ENCODE measurements at regions not wholly inside any gene's neighbourhood (a gene's known extent, or its start where the extent isn't known, plus 50 kb on each side); places are given as distances from the start of the nearest gene placed in this dataset.

DNA sequence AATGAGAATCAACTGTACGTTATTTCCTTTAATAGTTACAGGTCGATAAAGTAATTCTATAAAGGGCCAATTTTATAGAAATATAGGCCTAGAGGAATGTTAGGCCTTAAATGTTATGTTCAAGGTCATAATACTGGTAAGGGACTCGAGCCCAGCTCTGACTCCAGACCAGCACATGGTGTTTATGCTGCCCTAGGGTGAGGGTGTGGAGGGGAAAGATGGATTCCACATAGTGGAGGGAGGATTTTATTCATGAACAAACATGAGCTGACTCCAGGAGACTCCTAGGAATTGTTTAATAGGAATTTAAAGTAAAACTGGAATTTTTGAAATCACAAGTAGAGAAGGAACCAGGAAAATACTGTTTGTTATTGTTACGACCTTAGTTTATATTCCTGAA is 139.9 kb downstream of the LACC1 start:
- no peak for DNase-seq (ENCODE audit: low read depth)

DNA sequence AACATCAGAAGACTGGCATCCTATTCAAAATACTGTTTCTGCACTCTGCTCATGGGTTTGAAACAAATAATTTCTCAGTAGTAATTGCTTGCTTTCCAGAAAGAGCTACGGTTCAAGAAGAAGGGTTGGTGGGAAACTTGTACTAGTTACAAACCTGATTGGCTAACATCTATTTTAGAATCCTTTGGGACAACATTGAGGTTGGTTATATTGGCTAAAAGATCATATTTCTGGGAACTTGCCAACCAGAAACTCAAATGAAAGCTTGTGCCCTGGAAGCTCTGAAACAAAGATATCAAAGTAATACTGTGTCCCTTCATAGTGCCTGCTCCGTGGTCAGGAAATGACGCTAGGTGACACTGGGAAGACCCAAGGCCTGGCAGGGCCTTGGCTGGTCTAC is 141.7 kb downstream of the LACC1 start:
- DNase-seq (ENCODE audit: low read depth), result peak; percentile 37

DNA sequence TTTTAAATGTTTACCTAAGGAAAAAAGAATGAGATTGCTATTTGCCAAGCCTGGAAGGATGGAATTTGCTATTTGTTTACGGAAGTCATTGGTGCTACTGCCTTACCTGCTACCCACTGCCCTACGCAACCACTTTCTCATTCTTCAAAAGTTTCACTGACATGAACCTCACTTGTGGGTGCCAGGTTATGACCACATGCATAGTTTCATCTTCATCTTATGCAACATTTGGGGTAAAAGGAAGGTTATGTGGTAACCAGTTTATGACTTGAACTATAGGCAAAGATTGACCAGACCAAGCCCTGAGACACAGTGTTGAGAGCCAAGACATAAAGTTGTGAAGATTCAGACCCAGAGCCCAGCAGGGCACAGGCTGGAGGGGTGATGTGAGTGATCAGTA is 142.5 kb downstream of the LACC1 start:
- no peak for DNase-seq (ENCODE audit: low read depth)

DNA sequence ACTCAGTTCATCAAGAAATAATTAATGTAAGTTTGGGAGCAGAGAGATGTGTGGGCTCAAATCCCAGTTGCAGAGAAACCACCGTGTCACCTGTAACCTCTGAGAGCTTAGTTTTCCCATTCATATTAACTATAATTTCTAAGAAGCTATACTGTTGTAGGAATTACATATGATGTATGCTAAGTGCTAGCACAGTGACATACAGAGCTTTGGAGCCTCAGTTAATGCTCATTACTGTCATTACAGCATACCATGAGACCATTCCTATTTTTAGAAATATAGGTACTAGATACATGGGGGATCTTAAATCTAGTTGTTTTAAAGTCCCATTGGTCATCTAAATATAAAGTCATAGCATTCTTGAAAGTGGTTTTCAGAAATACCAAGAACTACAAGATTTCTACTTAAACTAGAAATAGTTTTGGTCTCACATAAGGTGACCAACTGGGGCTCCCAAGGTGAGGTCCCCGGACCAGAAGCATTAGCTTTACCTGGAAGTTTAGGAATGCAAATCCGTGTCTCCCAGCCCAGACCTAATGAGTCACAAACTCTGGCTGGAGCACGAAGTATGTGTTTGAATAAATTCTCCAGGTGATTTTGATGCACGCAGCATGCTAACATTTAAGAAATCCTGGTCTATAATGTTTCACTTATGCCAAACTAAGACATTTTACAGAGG is 144.6 kb downstream of the LACC1 start:
- DNase-seq (ENCODE audit: low read depth), result no peak

DNA sequence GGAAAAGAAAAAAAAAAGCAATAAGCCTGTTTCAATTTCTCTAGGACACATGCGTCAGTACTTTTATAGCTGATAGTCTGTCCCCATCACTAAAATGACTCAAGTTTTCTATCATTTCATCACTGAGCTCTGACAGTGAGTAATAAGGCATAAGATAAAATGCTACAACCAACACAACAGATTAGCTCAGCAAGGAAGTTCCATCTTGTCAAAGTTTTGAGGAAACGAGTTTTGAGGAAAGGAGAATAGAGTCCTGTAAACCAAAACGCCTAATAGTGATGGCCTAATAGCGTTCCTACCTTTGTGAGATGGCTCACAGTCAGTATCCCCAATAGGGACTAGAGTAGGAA is 145.1 kb downstream of the LACC1 start:
- DNase-seq (ENCODE audit: low read depth), result no peak

DNA sequence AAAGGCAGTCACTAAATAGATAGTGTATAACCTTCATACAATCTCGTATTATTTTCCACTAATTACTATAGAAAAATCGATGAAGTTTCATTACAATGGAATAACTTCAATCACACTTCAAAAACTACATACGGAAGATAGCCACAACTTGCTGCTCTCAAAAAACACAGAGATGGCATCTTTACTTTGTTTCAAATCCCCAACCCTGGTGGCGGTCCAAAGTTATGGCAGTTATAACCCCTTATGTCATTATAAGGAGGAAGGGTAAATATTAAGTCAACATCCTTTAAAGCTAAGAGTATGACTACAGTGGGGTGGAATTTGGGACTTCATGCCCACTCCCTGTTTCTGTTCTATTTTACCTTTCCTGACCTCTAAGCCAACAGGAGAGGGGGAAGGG is 146.5 kb downstream of the LACC1 start:
- no peak for DNase-seq (ENCODE audit: low read depth)

DNA sequence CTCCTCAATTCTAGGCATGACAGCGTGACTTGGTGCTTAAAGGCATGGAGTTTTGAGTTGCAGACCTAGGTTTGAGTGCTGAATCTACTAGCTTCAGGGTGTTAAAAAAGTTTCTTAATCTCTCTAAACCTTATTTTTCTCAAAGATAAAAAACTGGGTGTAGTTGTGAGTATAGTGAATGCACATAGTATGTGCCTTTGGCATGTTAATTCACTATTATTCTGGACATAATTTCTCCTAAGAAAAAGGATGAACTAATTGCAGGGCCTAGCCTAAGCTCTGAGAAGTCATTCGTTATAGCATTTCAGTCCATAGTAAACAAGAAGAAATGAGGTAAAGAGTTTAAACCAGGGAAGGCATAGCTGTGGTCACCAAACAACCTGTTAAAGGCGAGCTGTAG is 149.0 kb downstream of the LACC1 start:
- DNase-seq (ENCODE audit: low read depth), result no peak

DNA sequence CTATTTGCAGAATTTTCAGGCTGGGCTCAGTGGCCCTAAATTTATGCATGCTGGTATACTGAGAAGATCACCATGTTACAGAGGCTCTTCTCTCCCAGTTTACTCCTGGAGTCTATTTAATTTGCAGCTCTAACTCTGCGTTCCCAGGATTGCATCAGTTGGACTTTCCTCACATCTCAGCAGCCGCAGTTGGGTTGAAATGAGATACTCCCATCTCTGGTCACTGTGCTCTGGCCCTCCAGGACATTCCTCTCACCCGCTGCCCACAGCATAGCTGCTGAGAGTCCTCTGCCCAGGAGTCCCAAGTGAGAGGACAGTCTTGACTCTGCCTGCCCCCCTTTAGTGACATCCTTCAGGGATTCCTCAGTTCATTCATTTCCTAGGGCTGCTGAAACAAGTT is 150.9 kb downstream of the LACC1 start:
- DNase-seq (ENCODE audit: low read depth), result peak; percentile 79

DNA sequence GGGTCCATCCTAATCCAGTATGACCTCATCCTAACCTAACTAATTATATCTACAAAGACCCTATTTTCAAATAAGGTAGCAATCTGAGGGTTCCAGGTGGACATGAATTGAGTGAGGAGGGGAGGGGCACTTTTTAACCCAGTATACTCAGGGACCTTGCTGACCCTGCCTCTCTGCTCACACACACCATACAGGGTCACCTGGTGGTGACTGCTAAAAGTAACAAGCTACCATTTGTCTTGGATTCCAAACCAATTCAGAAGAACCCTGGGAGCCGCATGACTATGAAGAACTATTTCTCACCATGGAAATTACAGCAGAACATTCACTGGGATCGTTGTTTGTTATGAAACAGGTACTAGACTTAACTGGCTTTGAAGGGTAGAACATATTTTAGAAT is 151.9 kb downstream of the LACC1 start:
- DNase-seq (ENCODE audit: low read depth), result no peak

DNA sequence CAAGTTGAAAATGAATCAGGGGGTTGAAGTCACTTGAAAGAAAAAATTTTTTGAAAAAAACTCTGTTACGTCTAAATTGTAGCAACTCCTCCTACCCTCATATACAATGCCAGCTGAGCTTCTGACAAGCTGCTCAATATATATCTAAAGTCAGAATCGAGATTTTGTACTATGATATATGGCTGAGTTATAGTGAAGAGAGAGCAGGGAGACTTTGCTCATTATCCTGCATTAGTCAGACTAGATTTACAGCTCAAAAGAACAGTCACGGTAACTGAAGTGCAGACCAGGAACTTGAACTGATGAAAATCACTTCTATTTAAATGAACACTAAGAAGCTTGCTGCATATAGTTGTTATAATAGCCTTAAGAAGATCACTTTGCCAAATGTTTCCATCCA is 153.1 kb downstream of the LACC1 start:
- DNase-seq (ENCODE audit: low read depth), result no peak

DNA sequence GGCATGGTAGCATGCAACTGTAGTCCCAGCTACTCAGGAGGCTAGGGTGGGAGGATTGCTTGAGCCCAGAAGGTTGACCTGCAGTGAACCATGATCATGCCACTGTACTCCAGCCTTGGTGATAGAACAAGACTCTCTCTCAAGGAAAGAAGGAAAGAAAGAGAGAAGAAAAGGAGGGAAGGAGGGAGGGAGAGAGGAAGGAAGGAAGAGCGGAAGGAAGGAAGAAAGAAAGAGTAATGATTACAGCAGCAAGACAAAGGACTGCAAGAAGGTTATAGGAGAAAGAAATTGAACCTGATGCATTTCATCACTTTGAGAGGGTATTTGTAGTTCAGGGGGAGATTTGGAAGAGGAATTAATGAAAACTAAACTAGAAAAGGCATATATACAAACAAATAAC is 155.7 kb downstream of the LACC1 start:
- no peak for DNase-seq (ENCODE audit: low read depth)

DNA sequence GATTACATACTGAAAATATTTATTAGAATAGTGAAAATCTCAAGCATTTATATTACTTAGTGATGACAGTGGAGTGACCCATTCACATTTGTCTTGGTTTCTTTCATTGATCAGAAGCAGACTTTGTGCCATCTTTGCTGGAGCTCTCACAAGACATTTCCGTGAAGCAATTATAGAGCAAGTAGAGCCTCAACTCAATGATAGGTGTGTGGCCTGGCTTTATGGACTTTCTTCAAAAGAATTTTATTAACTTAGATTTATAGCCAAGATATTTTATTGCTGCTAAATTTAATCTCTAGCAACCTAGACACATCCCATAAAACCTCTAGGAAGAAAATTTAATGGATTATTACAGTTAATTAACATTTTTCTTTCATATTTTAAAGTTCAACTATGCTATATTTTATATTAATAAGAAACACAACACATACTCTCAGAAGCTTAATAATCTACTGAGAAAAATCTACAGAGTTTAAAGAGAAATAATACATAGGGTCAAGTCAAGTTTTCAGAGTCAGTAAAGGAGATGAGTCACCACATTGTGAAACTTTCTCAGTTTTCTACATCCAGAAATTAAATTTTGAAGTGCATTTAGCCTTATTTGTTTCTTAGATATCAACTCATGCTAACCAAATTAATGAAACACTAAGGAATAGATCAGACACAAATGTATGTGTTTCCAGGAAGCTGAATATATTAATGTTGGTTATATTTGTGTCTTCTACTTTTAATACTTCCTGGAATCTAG is 160.5 kb downstream of the LACC1 start:
- DNase-seq (ENCODE audit: low read depth), result no peak

DNA sequence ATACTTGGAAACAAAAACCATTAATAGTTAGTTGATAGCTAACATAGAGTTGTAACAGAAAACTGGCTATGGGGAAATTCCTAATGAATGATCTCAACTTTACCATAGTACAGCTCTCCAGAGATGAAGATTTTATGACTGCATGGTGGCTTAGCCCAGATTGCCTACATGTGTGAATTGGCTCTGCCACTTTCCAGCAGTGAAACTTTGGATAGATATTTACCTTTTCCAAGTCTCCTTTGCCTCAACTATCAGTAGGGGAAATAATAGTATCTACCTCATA is 161.1 kb downstream of the LACC1 start:
- DNase-seq (ENCODE audit: low read depth), result no peak

DNA sequence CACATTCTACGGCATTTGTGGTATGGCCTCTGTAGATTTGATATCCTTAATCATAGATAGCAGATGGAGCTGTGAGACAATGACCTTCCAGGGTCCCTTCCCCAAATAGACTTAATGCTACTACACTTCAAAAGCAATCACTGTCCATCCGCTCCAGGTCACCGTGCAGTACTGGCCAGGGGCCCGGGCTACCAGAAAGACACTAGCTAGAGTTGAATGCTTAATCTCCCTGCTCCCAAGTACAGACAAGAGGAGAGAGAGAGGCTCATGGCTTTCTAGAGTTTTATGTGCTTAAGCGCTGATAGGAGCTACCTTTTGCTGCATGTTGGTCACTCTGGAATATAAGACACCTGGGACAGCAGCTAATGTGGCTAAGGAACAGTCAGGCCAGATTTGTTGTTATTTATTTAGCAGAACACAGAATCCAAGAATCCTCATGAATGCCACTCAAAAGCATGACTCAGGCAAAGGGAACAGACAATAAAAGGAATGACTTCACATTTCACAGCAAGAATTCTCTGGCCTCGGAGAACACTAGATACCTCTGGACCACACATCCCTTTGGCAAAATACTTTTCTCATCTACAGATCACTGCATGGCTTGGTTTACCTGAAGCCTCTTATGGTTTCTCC is 165.0 kb downstream of the LACC1 start:
- DNase-seq (ENCODE audit: low read depth), result no peak

DNA sequence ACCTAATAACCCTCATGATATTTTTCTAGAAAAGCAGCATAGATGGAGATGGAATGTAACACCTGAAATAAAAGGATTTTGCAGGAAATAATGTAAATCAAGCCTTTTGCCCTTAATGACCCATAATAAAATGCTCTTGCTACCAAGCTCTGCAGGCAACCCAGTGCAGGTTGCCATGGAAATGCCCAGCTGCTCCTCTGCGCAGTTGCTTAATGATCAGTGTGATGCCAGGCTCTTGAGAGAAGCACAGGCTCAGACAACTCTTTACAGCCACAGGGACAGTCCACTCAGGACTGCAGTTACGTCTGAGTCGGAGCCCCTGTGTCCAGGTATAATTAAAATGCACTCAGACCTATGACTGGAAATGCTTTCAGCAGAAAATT is 165.5 kb downstream of the LACC1 start:
- DNase-seq (ENCODE audit: low read depth), result no peak

DNA sequence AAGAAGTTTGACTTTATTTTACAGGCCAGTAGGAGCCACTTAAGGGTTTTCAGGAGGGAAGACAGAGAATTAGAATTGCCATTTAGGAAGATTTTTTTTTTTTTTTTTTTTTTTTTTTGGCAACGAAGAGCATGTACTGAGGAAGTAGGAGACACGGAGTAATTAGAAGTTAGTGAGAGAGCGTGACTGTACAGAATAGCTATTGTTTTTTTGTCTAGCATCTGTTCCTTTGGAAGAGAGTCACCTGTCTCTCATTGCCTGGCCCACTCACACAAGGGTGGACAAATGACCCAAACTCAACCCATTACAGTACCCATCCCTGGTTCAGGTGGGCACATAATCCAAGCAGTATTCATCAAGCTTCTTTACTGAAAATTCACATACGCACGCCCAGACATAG is 166.7 kb downstream of the LACC1 start:
- DNase-seq (ENCODE audit: low read depth), result no peak

DNA sequence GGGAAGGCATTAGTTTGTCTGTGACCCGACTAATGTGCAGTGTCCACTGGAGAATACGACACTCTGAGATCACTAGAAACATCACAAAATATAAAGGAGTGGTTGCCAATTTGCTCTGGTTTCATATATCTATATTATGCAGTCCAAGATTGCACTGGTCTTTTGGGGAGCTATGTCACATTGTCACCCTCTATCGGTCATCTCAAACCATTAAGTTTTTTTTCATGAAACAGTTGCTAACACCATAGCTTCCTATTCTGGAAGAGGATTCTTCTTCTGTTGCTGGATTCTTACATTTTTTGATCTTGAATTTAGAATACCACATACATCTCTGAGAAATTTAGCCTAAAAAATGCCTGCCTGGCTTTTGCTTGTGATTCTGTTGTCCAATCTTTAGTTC is 168.6 kb downstream of the LACC1 start:
- DNase-seq (ENCODE audit: low read depth), result peak; percentile 29

DNA sequence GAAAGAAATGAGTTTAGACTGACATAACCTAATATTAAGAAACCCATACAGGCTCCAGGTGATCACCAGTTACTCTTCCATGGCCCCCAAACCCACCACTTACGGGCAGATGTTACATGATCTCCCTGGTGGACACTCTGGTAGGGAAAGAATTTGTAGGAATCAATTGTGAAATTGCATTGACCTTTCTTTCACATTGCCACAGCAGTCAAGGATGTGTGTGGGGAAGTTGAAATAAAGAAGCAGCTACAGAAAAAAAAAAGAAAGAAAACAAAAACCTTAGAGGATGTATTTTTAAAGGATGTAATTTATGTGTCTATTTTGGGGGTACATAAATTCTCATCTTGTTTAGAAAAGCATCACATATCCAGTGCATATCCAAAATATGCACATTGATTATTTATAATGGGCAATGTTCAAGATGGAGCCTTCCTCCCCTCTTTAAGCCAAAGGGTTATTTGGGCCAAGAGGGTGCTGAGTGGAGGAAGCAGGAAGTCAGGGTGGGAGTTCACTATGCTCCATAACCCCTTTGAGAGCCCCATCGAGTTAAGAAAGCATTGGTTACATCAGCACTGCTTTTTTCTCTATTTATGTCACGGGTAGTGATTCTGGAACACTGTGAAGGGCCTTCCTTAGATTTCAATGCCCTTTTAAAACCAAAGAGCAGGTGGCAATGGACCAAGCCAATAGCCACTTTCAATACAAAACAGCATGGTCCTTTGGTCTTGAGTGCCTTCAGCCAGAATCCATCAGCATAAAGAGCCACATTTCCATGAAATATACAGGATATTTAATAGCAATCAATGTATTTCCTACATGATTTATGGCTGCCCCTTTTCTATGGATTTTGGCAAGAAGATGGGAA is 169.6 kb downstream of the LACC1 start:
- no peak for DNase-seq (ENCODE audit: low read depth)

DNA sequence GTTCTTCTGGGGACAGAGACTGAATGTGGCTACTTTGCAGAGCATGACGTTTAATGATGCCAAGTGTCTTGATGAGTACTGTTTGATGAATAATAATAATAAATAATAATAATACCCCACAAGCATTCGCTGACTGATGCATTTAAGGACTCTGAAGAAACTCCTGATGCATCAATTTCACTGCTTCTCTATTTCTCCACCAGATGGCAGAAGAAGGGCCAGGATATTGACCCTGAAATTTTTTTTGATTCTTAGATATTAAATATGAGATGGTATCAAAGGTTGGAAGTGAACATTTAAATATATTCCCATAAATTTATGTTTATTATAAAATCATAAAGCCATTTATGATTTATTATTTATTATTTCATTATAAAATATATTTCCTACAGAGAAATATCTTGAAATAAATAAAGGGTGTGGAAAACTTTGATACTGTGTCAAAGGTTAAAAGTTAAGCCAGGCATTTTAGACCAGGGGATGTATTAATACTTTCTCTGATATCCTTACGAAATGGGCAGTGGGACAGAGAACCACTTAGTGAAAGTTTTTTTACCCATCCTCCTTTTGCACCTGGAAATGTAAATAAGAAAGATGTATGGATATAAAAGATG is 170.9 kb downstream of the LACC1 start:
- DNase-seq (ENCODE audit: low read depth), result peak; percentile 57

DNA sequence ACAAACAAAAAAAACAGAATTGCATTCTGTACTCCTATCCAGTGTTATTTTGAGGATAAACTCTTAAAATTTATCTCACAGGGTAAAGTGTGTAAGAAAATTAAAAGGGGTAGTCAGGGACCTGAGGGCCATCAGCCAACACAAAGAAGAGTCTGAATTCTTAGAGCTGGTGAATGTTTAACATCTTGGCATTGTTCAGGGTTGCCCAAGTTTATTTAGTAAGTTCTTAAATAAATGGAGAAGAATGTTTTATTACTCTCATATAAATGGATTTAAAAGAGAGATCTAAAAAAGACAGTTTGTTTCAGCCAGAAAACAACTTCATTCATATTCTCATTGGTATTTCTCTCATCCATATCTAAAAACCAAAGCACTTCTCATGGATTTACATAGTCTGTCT is 171.7 kb downstream of the LACC1 start:
- DNase-seq (ENCODE audit: low read depth), result no peak

DNA sequence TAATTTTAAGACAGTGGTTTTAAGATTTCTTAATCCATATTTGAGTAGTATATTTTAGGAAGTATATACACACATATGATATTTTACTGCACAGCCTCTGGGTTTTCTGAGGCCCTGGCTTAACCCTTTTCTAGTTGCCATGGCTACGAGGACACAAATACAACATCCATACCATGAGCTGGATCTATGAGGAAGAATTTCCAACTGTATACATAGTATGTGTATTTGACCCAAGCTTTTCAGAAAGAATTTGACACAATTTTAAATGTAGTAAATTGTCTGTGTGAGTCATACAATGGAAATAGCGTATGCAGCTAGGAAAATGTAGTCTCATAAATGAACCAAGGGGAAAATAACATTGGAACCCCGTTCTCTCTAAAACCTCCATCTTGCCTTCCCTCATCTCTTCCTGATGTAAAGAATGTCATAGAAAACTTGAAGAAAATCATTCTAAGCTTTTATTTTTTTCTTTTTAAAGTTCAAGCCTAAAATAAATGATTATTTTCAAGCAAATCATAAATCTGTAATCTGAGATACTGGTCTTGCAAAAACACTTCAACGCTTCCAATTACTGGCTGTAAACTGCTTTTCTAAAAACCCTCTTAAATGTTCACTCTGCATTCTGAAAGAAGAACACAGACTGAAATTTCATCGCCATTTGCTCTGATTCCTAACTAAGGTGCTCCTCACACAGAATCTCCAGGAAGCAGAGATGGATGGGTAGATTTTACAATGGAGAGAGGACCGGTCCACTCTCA is 172.4 kb downstream of the LACC1 start:
- no peak for DNase-seq (ENCODE audit: low read depth)
